ENCODE measurements at regions not wholly inside any gene's neighbourhood (a gene's known extent, or its start where the extent isn't known, plus 50 kb on each side); places are given as distances from the start of the nearest gene placed in this dataset.

- no CpG with 5 or more reads among the region's 2 CpGs for WGBS (ENCODE audit: extremely low coverage, insufficient read length, low lambda C conversion rate)
- H3K9me3 Mint-ChIP-seq, result no peaks in the 10 kb centered on the region
- Histone ChIP-seq H3K9me3 (ENCODE audit: control insufficient read depth, low read depth, low read length) (no peaks in the 10 kb centered on the region), H4K5ac (ENCODE audit: insufficient read length, low read depth, low read length) (no peak overlapping the region), H2BK20ac (ENCODE audit: low read depth, low read length, poor library complexity, severe bottlenecking) (no peak overlapping the region), H2BK5ac (ENCODE audit: insufficient read length, low read length) (no peak overlapping the region), H3K56ac (ENCODE audit: insufficient read length, low read depth, low read length) (no peak overlapping the region), H2BK12ac (ENCODE audit: insufficient read length, low read depth, low read length) (no peak overlapping the region), H3K4me1 (ENCODE audit: insufficient read depth, low read length) (no peaks in the 10 kb centered on the region), H3K9ac (ENCODE audit: extremely low read depth, insufficient read length, low read length) (no peak overlapping the region), H2AFZ (ENCODE audit: low read length) (no peak overlapping the region), H3K23ac (ENCODE audit: insufficient read length, low read depth, low read length) (no peak overlapping the region), H3K4me2 (ENCODE audit: insufficient read depth, insufficient read length, low read length) (no peak overlapping the region), H4K8ac (replicated peaks; ENCODE audit: insufficient read length, low read depth, low read length) (no peak overlapping the region), H2BK120ac (ENCODE audit: low read depth, low read length, poor library complexity, severe bottlenecking) (no peak overlapping the region), H2BK15ac (ENCODE audit: low read depth, low read length) (no peak overlapping the region), H3K79me1 (ENCODE audit: insufficient read depth, low read depth, low read length, poor library complexity, severe bottlenecking) (no peaks in the 10 kb centered on the region), H3K27me3 (ENCODE audit: insufficient read depth, low read length) (no peaks in the 10 kb centered on the region), H3K4ac (ENCODE audit: low read depth, low read length) (no peak overlapping the region), H3K14ac (ENCODE audit: insufficient read depth, low read length) (no peak overlapping the region), H3K23me2 (ENCODE audit: insufficient read length, low read depth, low read length, poor library complexity, severe bottlenecking) (no peaks in the 10 kb centered on the region), H3K18ac (ENCODE audit: insufficient read length, low read depth, low read length) (no peak overlapping the region), H4K91ac (ENCODE audit: insufficient read length, low read depth, low read length) (no peak overlapping the region), H3K79me2 (ENCODE audit: insufficient read depth, low read length) (no peaks in the 10 kb centered on the region), H2AK5ac (ENCODE audit: insufficient read length, low read length) (no peak overlapping the region), H4K20me1 (ENCODE audit: control insufficient read depth, insufficient read depth, insufficient read length) (no peaks in the 10 kb centered on the region), H3T11ph (ENCODE audit: low read length) (no peak overlapping the region), H3K27ac (ENCODE audit: insufficient read length, low read depth, low read length) (no peak overlapping the region)
- no peak overlapping the region for H3K4me3 Mint-ChIP-seq
- no peak overlapping the region for H3K27ac Mint-ChIP-seq
- H3K36me3 Mint-ChIP-seq (ENCODE audit: insufficient read depth in 1 of 3, low read depth in 3 of 3), result no peaks in the 10 kb centered on the region
- peaks cover 8% of the 10 kb centered on the region in 2 experiments for H3K4me1 Mint-ChIP-seq
- H3K27me3 Mint-ChIP-seq (ENCODE audit: low read depth), result no peaks in the 10 kb centered on the region
- no peak for TF ChIP-seq CTCF (conservative IDR thresholded peaks at IDR 0.05)
- DNase-seq, result no peak
Observed at GRCh38 chr1:239307886-239308285, 78.5 kb upstream of the CHRM3 start.
